ENCODE measurements at regions not wholly inside any gene's neighbourhood (a gene's known extent, or its start where the extent isn't known, plus 50 kb on each side); places are given as distances from the start of the nearest gene placed in this dataset.

DNA sequence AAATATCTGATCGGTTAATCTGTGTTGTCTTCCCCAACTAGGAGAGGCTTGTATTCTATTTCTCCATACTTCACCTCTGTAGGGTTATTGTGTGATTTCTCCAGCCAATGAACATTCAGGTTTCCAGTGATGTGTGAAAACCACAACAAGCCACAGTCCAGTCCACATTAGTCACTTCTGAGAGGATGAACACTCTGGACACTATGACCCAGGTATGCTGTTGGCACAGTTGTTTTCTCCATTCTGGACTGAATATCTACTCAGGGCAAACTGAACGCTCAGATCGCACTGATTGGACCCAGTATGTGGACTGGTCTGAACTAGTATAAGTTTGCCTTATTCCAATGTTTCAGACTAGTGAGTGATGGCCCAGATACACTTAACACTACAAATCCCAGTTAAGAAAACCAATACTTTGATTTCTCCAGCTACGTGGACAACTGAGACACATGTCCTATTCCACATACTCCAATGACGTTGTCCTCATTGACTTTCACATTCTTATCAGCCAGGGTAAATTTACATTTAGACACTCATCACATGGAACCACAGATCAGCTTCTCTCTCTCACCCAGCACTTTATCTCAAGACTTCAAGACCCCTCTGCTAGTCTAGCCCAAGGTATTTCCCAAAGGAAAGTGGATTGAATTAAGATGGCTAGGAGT lies 587.4 kb upstream of the SGO1 start:
- TF ChIP-seq EZH2 (IDR thresholded peaks at IDR 0.05; ENCODE audit: insufficient read depth, poor library complexity, severe bottlenecking) (no peak), EZH2phosphoT487 (IDR thresholded peaks at IDR 0.05; ENCODE audit: insufficient read depth, low read depth) (no peak)
